ENCODE measurements at regions not wholly inside any gene's neighbourhood (a gene's known extent, or its start where the extent isn't known, plus 50 kb on each side); places are given as distances from the start of the nearest gene placed in this dataset.

DNA sequence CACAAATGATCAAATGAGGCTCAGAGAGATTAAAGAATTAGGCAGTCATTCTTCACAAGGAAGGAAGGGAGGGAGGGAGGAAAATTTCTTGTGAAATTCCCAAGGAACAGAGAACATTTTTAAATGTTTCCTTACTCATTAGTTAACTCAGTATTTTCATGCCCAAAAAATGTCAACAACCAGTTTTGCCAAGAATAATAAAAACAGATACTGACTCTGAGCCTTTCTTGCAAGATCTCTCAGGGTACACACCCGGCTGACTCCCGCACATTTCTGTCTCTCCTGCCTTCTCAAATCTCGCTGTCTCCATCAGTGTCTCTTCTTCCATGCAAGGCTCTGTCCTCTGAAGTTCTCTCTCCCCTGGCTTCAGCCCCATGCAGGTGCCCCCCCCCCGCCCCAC lies 265.9 kb downstream of the TJP1 start:
- DNase-seq (ENCODE audit: low spot score): no peak

DNA sequence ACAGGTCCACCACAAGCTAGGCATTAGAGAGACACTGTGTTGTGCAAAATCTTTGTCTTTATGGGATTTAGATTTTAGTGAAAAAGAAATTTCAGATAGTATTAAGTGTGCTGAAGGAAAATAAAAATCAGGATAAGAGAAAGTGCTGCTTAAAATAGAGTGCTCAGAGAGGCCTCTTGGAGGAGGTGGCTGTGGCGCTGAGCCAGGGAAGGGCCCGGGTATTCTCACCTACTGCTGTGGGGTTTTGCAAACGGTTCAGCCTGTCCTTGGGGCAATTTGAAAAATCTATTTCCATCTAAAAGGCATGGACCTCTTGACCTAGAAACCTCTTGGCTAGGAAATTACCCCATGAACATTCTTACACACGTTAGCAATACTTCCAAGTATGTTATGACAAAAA lies 267.7 kb downstream of the TJP1 start:
- DNase-seq (ENCODE audit: low spot score): no peak

- DNase-seq (ENCODE audit: low spot score): no peak
Observed at GRCh38 chr15:29550834-29551465, 271.3 kb downstream of the TJP1 start.

- DNase-seq (ENCODE audit: low spot score): no peak
Observed at GRCh38 chr15:29548006-29548405, 274.3 kb downstream of the TJP1 start.

- no peak for DNase-seq (ENCODE audit: low spot score)
Observed at GRCh38 chr15:29544513-29545128, 275.0 kb upstream of the NSMCE3 start.

- DNase-seq (ENCODE audit: low spot score): no peak
Observed at GRCh38 chr15:29542994-29543393, 273.4 kb upstream of the NSMCE3 start.

DNA sequence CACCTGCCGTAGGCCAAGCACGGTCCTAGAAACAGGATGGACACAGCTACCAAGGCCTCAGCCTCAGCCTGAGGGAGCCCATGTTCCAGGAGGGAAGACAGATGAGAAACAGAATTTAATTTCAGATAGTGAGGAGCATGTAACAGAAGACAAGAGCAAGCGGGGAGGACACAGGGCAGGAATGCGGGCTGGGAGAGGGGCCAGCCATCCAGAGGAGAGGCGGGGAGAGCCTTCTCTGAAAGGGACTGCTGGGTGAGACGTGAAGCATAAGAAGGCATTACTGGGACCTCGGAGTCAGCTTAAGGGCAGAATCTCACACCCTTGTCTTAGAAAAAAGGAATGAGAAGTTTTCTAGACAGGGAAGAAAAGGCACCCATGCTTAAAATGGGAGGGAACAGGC lies 271.7 kb upstream of the NSMCE3 start:
- DNase-seq (ENCODE audit: low spot score): no peak

DNA sequence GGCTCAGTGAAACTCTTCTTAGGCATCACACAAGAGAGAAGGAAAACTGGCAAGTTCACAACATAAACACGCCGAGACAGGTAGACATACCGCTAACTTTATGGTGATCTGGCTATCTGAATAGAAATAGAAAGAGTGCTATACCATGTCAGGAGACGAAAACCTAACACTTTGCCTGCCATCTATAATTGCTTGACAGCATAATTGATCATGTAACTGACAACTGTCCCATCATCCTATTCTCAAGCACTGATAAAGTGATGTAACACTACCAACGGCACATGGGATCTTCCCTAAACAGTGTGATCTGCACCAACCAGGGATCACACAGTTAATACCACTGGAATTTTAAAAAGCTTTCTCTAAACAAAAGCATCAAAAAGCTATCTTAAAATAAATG lies 270.9 kb upstream of the NSMCE3 start:
- no peak for DNase-seq (ENCODE audit: low spot score)

GRCh38 chr15:29539736-29540135 lies 270.1 kb upstream of the NSMCE3 start:
- no peak for DNase-seq (ENCODE audit: low spot score)

- DNase-seq (ENCODE audit: low spot score): no peak
Observed at GRCh38 chr15:29538044-29538443, 268.4 kb upstream of the NSMCE3 start.

GRCh38 chr15:29535952-29536351 lies 266.3 kb upstream of the NSMCE3 start:
- no peak for DNase-seq (ENCODE audit: low spot score)

GRCh38 chr15:29534378-29534777 lies 264.8 kb upstream of the NSMCE3 start:
- no peak for DNase-seq (ENCODE audit: low spot score)

DNA sequence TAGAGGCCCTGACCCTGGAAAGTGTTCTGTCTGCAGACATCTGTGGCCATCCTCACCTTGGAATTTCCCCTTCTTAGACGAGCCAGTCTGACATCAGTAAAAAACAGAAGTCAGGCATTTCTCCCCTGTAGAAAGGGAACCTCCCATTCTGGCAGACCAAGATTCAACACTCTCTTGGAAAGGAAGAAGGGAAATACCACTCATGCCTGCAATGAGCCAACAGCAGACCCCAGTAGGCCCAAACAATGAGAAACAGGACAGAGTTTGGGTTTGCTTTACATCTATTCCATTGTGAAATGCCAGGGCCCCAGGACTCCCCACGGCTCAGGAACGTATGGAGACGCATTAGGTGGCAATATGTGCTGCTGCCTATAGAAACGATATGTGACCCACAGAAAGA lies 264.0 kb upstream of the NSMCE3 start:
- DNase-seq (ENCODE audit: low spot score): no peak

GRCh38 chr15:29532296-29532695 lies 262.7 kb upstream of the NSMCE3 start:
- no peak for DNase-seq (ENCODE audit: low spot score)

DNA sequence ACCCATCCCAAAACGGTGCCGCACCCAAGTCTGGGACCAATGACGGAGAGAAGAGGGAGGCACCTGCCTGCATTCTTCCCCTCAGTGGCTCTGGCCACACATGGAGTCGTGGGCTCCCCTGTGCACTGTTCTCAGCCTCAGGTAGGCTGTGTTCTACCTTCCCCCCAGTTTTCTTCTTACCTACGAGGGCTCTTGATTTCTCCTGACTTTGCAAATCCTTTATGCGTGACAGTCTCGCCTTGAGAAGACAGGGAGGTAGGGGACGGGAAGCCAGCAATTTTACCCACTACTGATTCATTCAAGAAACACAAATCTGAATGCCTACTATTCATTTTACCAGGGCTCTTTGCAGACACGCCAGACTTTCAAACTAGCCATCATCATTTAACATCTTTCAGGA lies 261.3 kb upstream of the NSMCE3 start:
- DNase-seq (ENCODE audit: low spot score): no peak

DNA sequence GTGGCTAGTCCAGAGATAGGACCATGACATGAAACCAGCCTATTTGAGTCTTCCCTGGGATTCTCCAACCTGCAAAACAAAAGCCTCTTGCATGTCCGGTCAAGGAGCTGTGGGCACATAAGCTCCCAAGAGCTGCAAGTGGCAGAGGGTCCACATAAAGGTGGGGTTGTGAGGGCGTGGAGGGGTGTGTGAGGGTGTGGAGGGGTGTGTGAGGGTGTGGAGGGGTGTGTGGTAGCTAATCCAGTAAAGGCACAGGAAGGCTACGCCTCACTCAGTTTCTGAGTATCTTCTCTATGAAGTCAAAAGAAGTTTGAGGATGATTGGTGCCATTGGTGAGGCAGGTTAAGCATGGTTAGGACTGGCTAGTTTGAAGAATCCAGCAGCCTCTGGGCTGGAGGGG lies 259.4 kb upstream of the NSMCE3 start:
- no peak for DNase-seq (ENCODE audit: low spot score)

DNA sequence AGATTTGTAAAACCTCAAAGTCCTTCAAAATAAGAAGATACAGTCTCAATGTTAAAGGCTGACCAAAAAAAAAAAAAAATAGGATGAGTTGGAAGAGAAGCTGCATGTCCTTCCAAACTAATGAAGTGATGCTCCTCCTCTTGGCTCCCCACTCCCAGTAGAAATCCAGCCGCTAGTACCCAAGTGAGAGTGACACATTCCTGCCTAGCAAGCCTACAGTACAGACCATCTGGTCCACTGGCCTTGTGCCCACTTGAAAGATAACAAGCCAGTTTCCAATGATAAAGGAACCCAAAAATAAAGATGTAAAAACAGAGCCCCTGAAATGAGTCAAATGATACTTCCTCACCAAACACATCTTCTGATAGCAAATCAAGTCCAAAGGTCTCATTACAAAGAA lies 258.7 kb upstream of the NSMCE3 start:
- no peak for DNase-seq (ENCODE audit: low spot score)

- no peak for DNase-seq (ENCODE audit: low spot score)
Observed at GRCh38 chr15:29526802-29527201, 257.2 kb upstream of the NSMCE3 start.

- no peak for DNase-seq (ENCODE audit: low spot score)
Observed at GRCh38 chr15:29522373-29523276, 253.0 kb upstream of the NSMCE3 start.

GRCh38 chr15:29518442-29518841 lies 248.8 kb upstream of the NSMCE3 start:
- no peak for DNase-seq (ENCODE audit: low spot score)

GRCh38 chr15:29517829-29518228 lies 248.2 kb upstream of the NSMCE3 start:
- DNase-seq (ENCODE audit: low spot score): no peak

DNA sequence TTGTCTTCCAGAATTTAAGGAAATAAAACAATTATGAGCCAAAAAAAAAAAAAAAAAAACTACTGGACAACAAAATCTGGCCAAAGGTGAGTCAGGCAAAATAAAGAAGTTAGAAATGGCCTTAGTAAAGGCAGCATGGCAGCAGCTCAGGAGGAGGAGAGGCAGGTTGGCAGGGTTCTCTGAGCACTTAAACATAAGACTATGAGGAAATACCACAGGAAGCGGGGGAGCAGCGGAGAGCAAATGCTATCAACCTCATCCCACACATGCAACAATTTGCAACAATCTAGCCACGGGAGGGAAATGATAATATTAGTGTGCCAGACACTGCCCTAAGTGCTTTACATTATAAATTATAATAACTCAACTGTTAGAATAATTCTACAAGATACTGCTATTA lies 247.3 kb upstream of the NSMCE3 start:
- DNase-seq (ENCODE audit: low spot score): no peak

GRCh38 chr15:29514926-29515325 lies 245.3 kb upstream of the NSMCE3 start:
- DNase-seq (ENCODE audit: low spot score): no peak
